ENCODE measurements at regions not wholly inside any gene's neighbourhood (a gene's known extent, or its start where the extent isn't known, plus 50 kb on each side); places are given as distances from the start of the nearest gene placed in this dataset.

DNA sequence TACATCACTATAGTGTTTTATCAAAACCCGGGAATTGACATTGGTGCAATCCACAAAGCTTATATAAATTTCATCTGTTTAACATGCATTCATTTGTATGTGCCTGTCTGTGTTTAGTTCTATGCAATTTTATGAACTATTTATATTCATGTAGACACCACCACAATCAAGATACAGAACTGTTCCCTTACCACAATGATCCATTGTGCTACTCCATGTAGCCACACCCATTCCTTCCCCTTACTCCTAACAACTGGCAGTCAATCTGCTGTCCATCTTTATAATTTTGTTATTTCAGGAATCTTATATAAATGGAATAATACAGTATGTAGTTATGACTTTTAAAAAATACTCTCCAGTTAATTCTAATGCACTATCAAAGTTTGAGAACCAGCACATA lies 389.5 kb downstream of the HTR1A start:
- WGBS (ENCODE audit: insufficient coverage, low lambda C conversion rate) = no CpG with 5 or more reads among the region's 1 CpG
- H3K27ac ChIP-seq (ENCODE audit: low read length) = no peak overlapping the region
- H3K9me3 ChIP-seq (ENCODE audit: control insufficient read depth, low read depth, low read length) = no peaks in the 10 kb centered on the region
- H3K4me1 ChIP-seq (ENCODE audit: control insufficient read depth, insufficient read depth, low read length) = no peaks in the 10 kb centered on the region
- H3K27me3 ChIP-seq (ENCODE audit: control insufficient read depth, insufficient read depth, low read length) = no peaks in the 10 kb centered on the region
- H3K36me3 ChIP-seq (ENCODE audit: control insufficient read depth, insufficient read depth, low read length) = no peaks in the 10 kb centered on the region
- DNase-seq = no peak
- H3K4me3 ChIP-seq (ENCODE audit: low read length) = no peak overlapping the region

- Histone ChIP-seq H3K27me3 (ENCODE audit: control insufficient read depth, insufficient read depth, low read length) (no peaks in the 10 kb centered on the region), H3K9me3 (ENCODE audit: control insufficient read depth, low read depth, low read length) (no peaks in the 10 kb centered on the region), H3K36me3 (ENCODE audit: control insufficient read depth, insufficient read depth, low read length) (no peaks in the 10 kb centered on the region), H3K4me3 (ENCODE audit: low read length) (no peak overlapping the region), H3K4me1 (ENCODE audit: control insufficient read depth, insufficient read depth, low read length) (no peaks in the 10 kb centered on the region), H3K27ac (ENCODE audit: low read length) (no peak overlapping the region)
- no peak for DNase-seq
- 79% methylated on average over 2 of the region's 12 CpGs for WGBS (ENCODE audit: insufficient coverage, low lambda C conversion rate)
Observed at GRCh38 chr5:63570752-63571151, 391.5 kb downstream of the HTR1A start.

DNA sequence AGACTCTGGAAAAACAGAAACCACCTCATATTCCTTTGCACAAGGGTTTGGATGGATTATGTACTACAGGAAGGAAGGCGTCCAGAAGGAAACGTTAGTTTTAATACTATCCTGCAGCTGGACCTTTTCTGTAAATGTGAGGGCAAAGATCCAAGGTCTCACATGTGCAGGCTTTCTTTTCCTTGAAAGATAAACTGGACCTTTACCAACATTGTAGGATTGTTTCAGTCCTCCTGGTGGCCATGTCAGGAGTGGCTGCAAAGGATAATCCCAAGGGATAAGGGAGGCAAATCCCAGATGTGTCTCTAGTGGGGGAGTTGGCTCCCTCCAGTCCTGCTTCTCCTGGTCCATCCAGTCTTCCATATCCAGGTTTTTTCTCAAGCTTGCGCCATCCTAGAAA lies 397.5 kb downstream of the HTR1A start:
- no peak for DNase-seq
- no peak overlapping the region for H3K4me3 ChIP-seq (ENCODE audit: low read length)
- no CpG with 5 or more reads among the region's 3 CpGs for WGBS (ENCODE audit: insufficient coverage, low lambda C conversion rate)
- H3K36me3 ChIP-seq (ENCODE audit: control insufficient read depth, insufficient read depth, low read length) = no peaks in the 10 kb centered on the region
- no peak overlapping the region for H3K27ac ChIP-seq (ENCODE audit: low read length)
- no peaks in the 10 kb centered on the region for H3K4me1 ChIP-seq (ENCODE audit: control insufficient read depth, insufficient read depth, low read length)
- no peaks in the 10 kb centered on the region for H3K9me3 ChIP-seq (ENCODE audit: control insufficient read depth, low read depth, low read length)
- H3K27me3 ChIP-seq (ENCODE audit: control insufficient read depth, insufficient read depth, low read length) = no peaks in the 10 kb centered on the region

DNA sequence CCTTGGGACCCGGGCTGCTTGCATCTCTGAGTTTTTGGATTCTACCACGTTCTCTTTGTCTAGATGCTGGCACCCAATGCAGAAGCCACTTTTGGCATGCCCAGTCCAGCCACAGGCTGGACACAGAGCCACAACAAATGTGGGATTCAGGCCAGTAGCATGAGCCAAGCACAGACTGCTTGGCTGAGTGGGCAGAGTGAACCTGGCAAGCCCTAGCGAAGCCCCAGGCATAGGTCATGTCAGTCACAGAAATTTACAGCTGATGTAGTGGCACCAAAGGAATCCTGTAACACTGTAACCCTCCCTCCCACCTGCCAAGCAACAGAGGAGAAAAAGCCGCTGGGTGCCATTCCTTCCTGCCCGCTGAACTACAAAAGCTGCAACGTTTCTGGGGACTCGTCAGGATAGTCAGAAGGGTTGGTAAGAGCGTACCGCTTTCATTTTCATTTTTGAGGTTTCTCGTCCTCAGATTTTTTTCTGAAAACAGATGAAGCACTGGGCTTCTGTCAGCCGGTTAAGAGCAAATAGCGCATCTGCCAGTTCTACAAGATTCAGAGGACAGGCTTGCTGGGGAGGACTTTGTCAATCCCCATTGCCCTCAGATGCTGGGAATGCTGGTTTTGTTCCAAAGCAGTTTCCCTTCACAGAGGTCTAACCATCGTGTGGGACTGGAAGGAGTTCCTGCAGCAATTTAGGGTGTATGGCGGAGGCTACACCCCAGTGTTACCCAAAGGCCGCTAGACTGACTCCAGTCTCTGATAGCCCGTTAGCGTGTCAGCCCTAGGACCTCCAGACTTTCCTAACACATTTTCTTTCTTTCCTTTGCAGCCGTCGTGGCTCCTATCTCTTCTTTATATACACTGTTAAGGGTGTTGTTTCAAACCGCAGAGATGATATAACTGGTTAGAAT lies 399.0 kb downstream of the HTR1A start:
- no peaks in the 10 kb centered on the region for H3K4me1 ChIP-seq (ENCODE audit: control insufficient read depth, insufficient read depth, low read length)
- 80% methylated on average over 2 of the region's 20 CpGs for WGBS (ENCODE audit: insufficient coverage, low lambda C conversion rate)

DNA sequence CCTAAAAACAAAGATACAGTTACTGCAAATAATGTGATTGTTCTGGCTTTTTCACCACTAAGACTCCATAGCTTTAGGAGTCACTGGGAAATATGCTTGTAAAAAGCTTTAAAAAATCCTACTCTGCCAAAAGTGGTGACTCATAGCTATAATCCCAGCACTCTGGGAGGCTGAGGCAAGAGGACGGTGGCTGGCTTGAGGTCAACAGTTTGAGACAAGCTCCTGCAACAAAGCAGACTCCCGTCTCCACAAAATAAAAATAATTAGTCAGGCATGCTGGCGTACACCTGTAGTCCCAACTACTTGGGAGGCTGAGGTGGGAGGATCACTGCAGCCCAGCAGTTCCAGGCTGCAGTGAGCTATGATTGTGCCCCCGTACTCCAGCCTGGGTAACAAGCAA lies 406.4 kb downstream of the HTR1A start:
- H3K4me3 ChIP-seq (ENCODE audit: low read length) = no peak overlapping the region
- H3K9me3 ChIP-seq (ENCODE audit: control insufficient read depth, low read depth, low read length) = no peaks in the 10 kb centered on the region
- no CpG with 5 or more reads among the region's 4 CpGs for WGBS (ENCODE audit: insufficient coverage, low lambda C conversion rate)
- H3K4me1 ChIP-seq (ENCODE audit: control insufficient read depth, insufficient read depth, low read length) = no peaks in the 10 kb centered on the region
- H3K27ac ChIP-seq (ENCODE audit: low read length) = no peak overlapping the region
- DNase-seq = no peak
- H3K27me3 ChIP-seq (ENCODE audit: control insufficient read depth, insufficient read depth, low read length) = no peaks in the 10 kb centered on the region
- no peaks in the 10 kb centered on the region for H3K36me3 ChIP-seq (ENCODE audit: control insufficient read depth, insufficient read depth, low read length)

More for the DNA sequence above, 399.0 kb downstream of the HTR1A start:
- Histone ChIP-seq H3K27ac (ENCODE audit: low read length) (no peak overlapping the region), H3K36me3 (ENCODE audit: control insufficient read depth, insufficient read depth, low read length) (no peaks in the 10 kb centered on the region), H3K4me3 (ENCODE audit: low read length) (no peak overlapping the region), H3K9me3 (ENCODE audit: control insufficient read depth, low read depth, low read length) (no peaks in the 10 kb centered on the region), H3K27me3 (ENCODE audit: control insufficient read depth, insufficient read depth, low read length) (no peaks in the 10 kb centered on the region)
- no peak for DNase-seq

DNA sequence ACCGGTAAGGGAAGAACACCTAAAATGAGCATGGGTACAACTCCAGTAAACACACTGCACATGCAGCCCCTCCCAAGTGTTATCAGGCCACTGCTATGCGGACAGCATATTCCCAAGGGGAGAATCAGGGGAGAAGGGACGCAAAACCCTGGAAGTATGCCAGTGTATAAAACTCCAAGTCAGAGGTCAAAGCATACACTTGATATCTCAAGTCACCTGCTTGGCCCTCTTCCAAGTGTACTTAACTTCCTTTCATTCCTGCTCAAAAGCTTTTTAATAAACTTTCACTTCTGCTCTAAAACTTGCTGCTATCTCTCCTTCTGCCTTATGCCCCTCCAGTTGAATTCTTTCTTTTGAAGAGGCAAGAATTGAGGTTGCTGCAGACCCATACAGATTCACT lies 408.1 kb downstream of the HTR1A start:
- Histone ChIP-seq H3K9me3 (ENCODE audit: control insufficient read depth, low read depth, low read length) (no peaks in the 10 kb centered on the region), H3K27me3 (ENCODE audit: control insufficient read depth, insufficient read depth, low read length) (no peaks in the 10 kb centered on the region), H3K36me3 (ENCODE audit: control insufficient read depth, insufficient read depth, low read length) (no peaks in the 10 kb centered on the region), H3K4me3 (ENCODE audit: low read length) (no peak overlapping the region), H3K27ac (ENCODE audit: low read length) (no peak overlapping the region), H3K4me1 (ENCODE audit: control insufficient read depth, insufficient read depth, low read length) (no peaks in the 10 kb centered on the region)
- DNase-seq = no peak
- WGBS (ENCODE audit: insufficient coverage, low lambda C conversion rate) = no CpG with 5 or more reads among the region's 3 CpGs

- WGBS (ENCODE audit: insufficient coverage, low lambda C conversion rate) = no CpG with 5 or more reads among the region's 1 CpG
- Histone ChIP-seq H3K9me3 (ENCODE audit: control insufficient read depth, low read depth, low read length) (no peaks in the 10 kb centered on the region), H3K27me3 (ENCODE audit: control insufficient read depth, insufficient read depth, low read length) (no peaks in the 10 kb centered on the region), H3K36me3 (ENCODE audit: control insufficient read depth, insufficient read depth, low read length) (no peaks in the 10 kb centered on the region), H3K27ac (ENCODE audit: low read length) (no peak overlapping the region), H3K4me1 (ENCODE audit: control insufficient read depth, insufficient read depth, low read length) (no peaks in the 10 kb centered on the region), H3K4me3 (ENCODE audit: low read length) (no peak overlapping the region)
- DNase-seq = no peak
Observed at GRCh38 chr5:63553073-63553472, 409.2 kb downstream of the HTR1A start.

- Histone ChIP-seq H3K36me3 (ENCODE audit: control insufficient read depth, insufficient read depth, low read length) (no peaks in the 10 kb centered on the region), H3K4me1 (ENCODE audit: control insufficient read depth, insufficient read depth, low read length) (no peaks in the 10 kb centered on the region), H3K4me3 (ENCODE audit: low read length) (no peak overlapping the region), H3K9me3 (ENCODE audit: control insufficient read depth, low read depth, low read length) (no peaks in the 10 kb centered on the region), H3K27ac (ENCODE audit: low read length) (no peak overlapping the region), H3K27me3 (ENCODE audit: control insufficient read depth, insufficient read depth, low read length) (no peaks in the 10 kb centered on the region)
- no peak for DNase-seq
Observed at GRCh38 chr5:63535840-63536602, 426.2 kb downstream of the HTR1A start.

GRCh38 chr5:63524281-63524680 lies 438.0 kb downstream of the HTR1A start:
- no peaks in the 10 kb centered on the region for H3K9me3 ChIP-seq (ENCODE audit: control insufficient read depth, low read depth, low read length)
- H3K27me3 ChIP-seq (ENCODE audit: control insufficient read depth, insufficient read depth, low read length) = no peaks in the 10 kb centered on the region
- no peaks in the 10 kb centered on the region for H3K36me3 ChIP-seq (ENCODE audit: control insufficient read depth, insufficient read depth, low read length)
- WGBS (ENCODE audit: insufficient coverage, low lambda C conversion rate) = no CpG with 5 or more reads among the region's 1 CpG
- H3K27ac ChIP-seq (ENCODE audit: low read length) = no peak overlapping the region
- no peak overlapping the region for H3K4me3 ChIP-seq (ENCODE audit: low read length)
- no peak for DNase-seq
- H3K4me1 ChIP-seq (ENCODE audit: control insufficient read depth, insufficient read depth, low read length) = no peaks in the 10 kb centered on the region

GRCh38 chr5:63516006-63516405 lies 446.2 kb downstream of the HTR1A start:
- no peak for DNase-seq
- Histone ChIP-seq H3K9me3 (ENCODE audit: control insufficient read depth, low read depth, low read length) (no peaks in the 10 kb centered on the region), H3K27ac (ENCODE audit: low read length) (no peak overlapping the region), H3K27me3 (ENCODE audit: control insufficient read depth, insufficient read depth, low read length) (no peaks in the 10 kb centered on the region), H3K36me3 (ENCODE audit: control insufficient read depth, insufficient read depth, low read length) (no peaks in the 10 kb centered on the region), H3K4me1 (ENCODE audit: control insufficient read depth, insufficient read depth, low read length) (no peaks in the 10 kb centered on the region), H3K4me3 (ENCODE audit: low read length) (no peak overlapping the region)

All from large intestine (tissue), 3 donors.